ENCODE measurements at regions not wholly inside any gene's neighbourhood (a gene's known extent, or its start where the extent isn't known, plus 50 kb on each side); places are given as distances from the start of the nearest gene placed in this dataset.

GRCh38 chr16:88297178-88297720 lies 85.5 kb upstream of the ZNF469 start:
- Histone ChIP-seq H3K9me3 (ENCODE audit: low read depth) (no peaks in the 10 kb centered on the region), H3K4me1 (ENCODE audit: insufficient read depth) (no peaks in the 10 kb centered on the region), H3K4me2 (no peak overlapping the region), H3K27ac (no peak overlapping the region), H2AFZ (no peak overlapping the region), H3K4me3 (no peak overlapping the region), H3K36me3 (replicated peaks; ENCODE audit: insufficient read depth, low read depth) (no peaks in the 10 kb centered on the region), H4K20me1 (ENCODE audit: insufficient read depth, poor library complexity, severe bottlenecking) (no peaks in the 10 kb centered on the region), H3K27me3 (no peaks in the 10 kb centered on the region), H3K79me2 (no peaks in the 10 kb centered on the region), H3K9me2 (replicated peaks; ENCODE audit: insufficient read depth) (no peaks in the 10 kb centered on the region)
- TF ChIP-seq EZH2 (IDR thresholded peaks at IDR 0.05; ENCODE audit: borderline replicate concordance) (no peak), CTCF (IDR thresholded peaks at IDR 0.05; ENCODE audit: poor library complexity) (no peak), EZH2phosphoT487 (IDR thresholded peaks at IDR 0.05; ENCODE audit: low read depth, severe bottlenecking, unreplicated experiment) (no peak)
- WGBS (ENCODE audit: low lambda C conversion rate, missing lambda C conversion rate) = 86% methylated on average over 22 of the region's 22 CpGs
- DNase-seq (ENCODE audit: low spot score) = no peak

GRCh38 chr16:88298181-88298832 lies 84.5 kb upstream of the ZNF469 start:
- Histone ChIP-seq H4K20me1 (ENCODE audit: insufficient read depth, poor library complexity, severe bottlenecking) (no peaks in the 10 kb centered on the region), H3K4me1 (ENCODE audit: insufficient read depth) (no peaks in the 10 kb centered on the region), H3K9me3 (ENCODE audit: low read depth) (no peaks in the 10 kb centered on the region), H2AFZ (no peak overlapping the region), H3K79me2 (no peaks in the 10 kb centered on the region), H3K27ac (no peak overlapping the region), H3K9me2 (replicated peaks; ENCODE audit: insufficient read depth) (no peaks in the 10 kb centered on the region), H3K36me3 (replicated peaks; ENCODE audit: insufficient read depth, low read depth) (no peaks in the 10 kb centered on the region), H3K4me2 (no peak overlapping the region), H3K4me3 (no peak overlapping the region), H3K27me3 (no peaks in the 10 kb centered on the region)
- DNase-seq (ENCODE audit: low spot score) = no peak
- WGBS (ENCODE audit: low lambda C conversion rate, missing lambda C conversion rate) = 68% methylated on average over 16 of the region's 16 CpGs
- TF ChIP-seq EZH2 (IDR thresholded peaks at IDR 0.05; ENCODE audit: borderline replicate concordance) = no peak
- no peak for TF ChIP-seq EZH2phosphoT487 (IDR thresholded peaks at IDR 0.05; ENCODE audit: low read depth, severe bottlenecking, unreplicated experiment)
- no peak for TF ChIP-seq CTCF (IDR thresholded peaks at IDR 0.05; ENCODE audit: poor library complexity)

DNA sequence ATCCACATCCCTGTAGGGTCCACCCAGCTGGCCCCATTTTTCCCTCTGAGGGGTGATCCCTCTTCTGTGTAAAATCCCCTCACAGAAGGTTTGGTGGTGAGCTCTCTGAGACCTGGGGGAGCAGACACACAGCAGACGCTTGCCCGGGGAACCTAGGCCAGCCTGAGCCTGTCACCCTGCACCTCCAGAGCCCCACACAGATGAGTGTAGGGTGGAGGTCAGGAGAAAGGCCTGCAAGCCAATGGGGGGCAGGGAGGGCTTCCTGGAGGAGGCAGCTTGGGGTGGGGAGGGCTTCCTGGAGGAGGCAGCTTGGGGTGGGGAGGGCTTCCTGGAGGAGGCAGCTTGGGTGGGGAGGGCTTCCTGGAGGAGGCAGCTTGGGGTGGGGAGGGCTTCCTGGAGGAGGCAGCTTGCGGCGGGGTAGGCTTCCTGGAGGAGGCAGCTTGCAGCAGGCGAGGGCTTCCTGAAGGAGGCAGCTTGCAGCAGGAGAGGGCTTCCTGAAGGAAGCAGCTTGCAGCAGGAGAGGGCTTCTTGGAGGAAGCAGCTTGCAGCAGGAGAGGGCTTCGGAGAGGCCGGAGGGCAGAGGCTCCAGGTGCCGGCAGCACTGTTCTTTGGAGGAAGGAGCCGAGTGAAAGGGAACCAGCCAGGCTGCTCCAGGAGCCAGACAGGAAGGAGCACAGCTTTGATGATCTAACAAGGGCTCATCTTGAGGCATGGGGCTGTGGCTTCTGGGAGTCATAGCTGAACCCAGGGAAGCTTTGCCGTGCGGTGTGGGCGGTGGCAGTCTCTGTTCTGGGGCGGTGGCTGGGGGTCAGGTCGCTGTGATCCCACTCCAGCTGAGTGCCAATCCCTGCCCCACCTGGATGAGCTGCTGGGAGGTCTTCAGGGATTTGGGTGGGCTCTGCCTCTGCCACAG lies 83.7 kb upstream of the ZNF469 start:
- no peak overlapping the region for H3K27ac ChIP-seq
- DNase-seq (ENCODE audit: low spot score) = no peak
- H4K20me1 ChIP-seq (ENCODE audit: insufficient read depth, poor library complexity, severe bottlenecking) = no peaks in the 10 kb centered on the region
- no peak overlapping the region for H3K4me2 ChIP-seq
- peaks cover 6% of the 10 kb centered on the region for H3K4me1 ChIP-seq (ENCODE audit: insufficient read depth)
- H3K27me3 ChIP-seq = no peaks in the 10 kb centered on the region
- H3K4me3 ChIP-seq = no peak overlapping the region
- no peaks in the 10 kb centered on the region for H3K36me3 ChIP-seq (replicated peaks; ENCODE audit: insufficient read depth, low read depth)
- H3K9me2 ChIP-seq (replicated peaks; ENCODE audit: insufficient read depth) = no peaks in the 10 kb centered on the region
- H3K9me3 ChIP-seq (ENCODE audit: low read depth) = no peaks in the 10 kb centered on the region
- H2AFZ ChIP-seq = no peak overlapping the region
- no peak for TF ChIP-seq EZH2 (IDR thresholded peaks at IDR 0.05; ENCODE audit: borderline replicate concordance)
- TF ChIP-seq CTCF (IDR thresholded peaks at IDR 0.05; ENCODE audit: poor library complexity) = no peak
- TF ChIP-seq EZH2phosphoT487 (IDR thresholded peaks at IDR 0.05; ENCODE audit: low read depth, severe bottlenecking, unreplicated experiment) = no peak
- 89% methylated on average over 11 of the region's 14 CpGs for WGBS (ENCODE audit: low lambda C conversion rate, missing lambda C conversion rate)
- no peaks in the 10 kb centered on the region for H3K79me2 ChIP-seq

All from hepatocyte (in vitro differentiated cells).